Central memory CD8-positive, alpha-beta T cell (primary cell): ENCODE measurements at regions not wholly inside any gene's neighbourhood (a gene's known extent, or its start where the extent isn't known, plus 50 kb on each side); places are given as distances from the start of the nearest gene placed in this dataset.
A peak's percentile ranks its signal among the peaks of the same experiment; 100 is the strongest.

ENCODE experiments used
- ATAC-seq: fragments of 150-1000 bp; cut with Tn5 transposase; replicated peaks from 2 replicates; pipeline ENCODE4 v1.10.0; 2022; ENCODE audit warnings: mild to moderate bottlenecking, moderate FRiP score, moderate number of reproducible peaks; ENCODE audit not compliant: poor library complexity, severe bottlenecking; ENCODE audit errors: extremely low read depth
- DNase-seq, 2 donors: peaks; one replicate each; pipeline ENCODE4 v3.0.0; 2021; ENCODE audit warnings: low spot score in 2 of 2
- H3K27ac Mint-ChIP-seq: one replicate; pipeline ENCODE4 v1.8.0; 2022; ENCODE audit warnings: low read depth, mild to moderate bottlenecking, moderate library complexity, mixed read lengths
- H3K27me3 Mint-ChIP-seq: one replicate; pipeline ENCODE4 v1.8.0; 2022; ENCODE audit warnings: mixed read lengths
- H3K36me3 Mint-ChIP-seq: one replicate; pipeline ENCODE4 v1.8.0; 2022; ENCODE audit warnings: mild to moderate bottlenecking, moderate library complexity, mixed read lengths; ENCODE audit not compliant: insufficient read depth
- H3K4me1 Mint-ChIP-seq: one replicate; pipeline ENCODE4 v1.8.0; 2022; ENCODE audit warnings: mixed read lengths
- H3K4me3 Mint-ChIP-seq: one replicate; pipeline ENCODE4 v1.8.0; 2022; ENCODE audit warnings: mild to moderate bottlenecking, moderate library complexity, mixed read lengths
- H3K9me3 Mint-ChIP-seq: one replicate; pipeline ENCODE4 v1.8.0; 2022; ENCODE audit warnings: mixed read lengths

- H3K4me1 Mint-ChIP-seq = no peaks in the 10 kb centered on the region
- ATAC-seq = no peak
- H3K9me3 Mint-ChIP-seq = peaks cover 4% of the 10 kb centered on the region
- no peaks in the 10 kb centered on the region for H3K27me3 Mint-ChIP-seq
- H3K4me3 Mint-ChIP-seq = no peak overlapping the region
- no peaks in the 10 kb centered on the region for H3K36me3 Mint-ChIP-seq
- no peak overlapping the region for H3K27ac Mint-ChIP-seq
- DNase-seq = no peak
Measured at GRCh38 chr1:232407120-232407519, 222.8 kb downstream of the SIPA1L2 start.

GRCh38 chr1:232405781-232406180 lies 224.2 kb downstream of the SIPA1L2 start:
- no peak for ATAC-seq
- Mint-ChIP-seq H3K27me3 (no peaks in the 10 kb centered on the region), H3K4me3 (no peak overlapping the region), H3K9me3 (peaks cover 4% of the 10 kb centered on the region), H3K27ac (no peak overlapping the region), H3K4me1 (no peaks in the 10 kb centered on the region), H3K36me3 (no peaks in the 10 kb centered on the region)
- DNase-seq = no peak

DNA sequence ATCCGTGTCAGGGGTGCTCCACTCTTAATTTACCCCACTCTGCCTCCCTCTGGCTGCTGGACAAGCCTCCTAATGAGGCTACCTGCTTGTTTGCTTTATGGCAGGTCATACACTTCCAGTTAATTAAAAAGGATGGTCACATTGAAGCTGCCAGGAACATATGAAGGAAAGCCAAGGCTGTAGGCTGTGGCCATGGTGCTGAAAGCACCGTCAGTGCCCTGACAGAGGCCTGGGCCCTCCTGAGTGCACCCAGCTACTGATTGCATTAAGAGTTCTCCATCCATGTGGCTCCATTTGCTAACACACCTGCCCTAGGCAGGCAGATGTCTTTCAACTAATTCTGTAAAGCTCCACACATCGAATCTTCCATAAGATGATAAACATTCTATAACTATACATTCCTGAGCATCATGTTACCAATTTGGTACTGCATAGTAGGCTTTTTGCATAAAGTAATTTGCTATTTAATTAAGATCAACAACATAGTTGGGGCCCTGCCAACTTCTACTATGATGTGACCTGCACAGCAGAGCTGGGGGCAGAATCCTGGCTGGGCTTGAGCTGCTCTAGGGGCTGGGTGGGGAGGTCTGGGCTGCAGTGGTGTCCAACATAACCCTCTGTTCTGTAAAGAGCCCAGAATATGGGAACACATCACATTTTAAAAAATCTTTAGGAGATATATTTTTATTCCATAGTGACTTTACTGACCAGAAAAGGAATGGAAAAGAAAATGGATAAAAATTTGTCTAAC lies 224.8 kb downstream of the SIPA1L2 start:
- Mint-ChIP-seq H3K4me3 (no peak overlapping the region), H3K4me1 (no peaks in the 10 kb centered on the region), H3K9me3 (peaks cover 4% of the 10 kb centered on the region), H3K27ac (no peak overlapping the region), H3K27me3 (no peaks in the 10 kb centered on the region), H3K36me3 (peaks cover 2% of the 10 kb centered on the region)
- DNase-seq (no peak), ATAC-seq (no peak)

DNA sequence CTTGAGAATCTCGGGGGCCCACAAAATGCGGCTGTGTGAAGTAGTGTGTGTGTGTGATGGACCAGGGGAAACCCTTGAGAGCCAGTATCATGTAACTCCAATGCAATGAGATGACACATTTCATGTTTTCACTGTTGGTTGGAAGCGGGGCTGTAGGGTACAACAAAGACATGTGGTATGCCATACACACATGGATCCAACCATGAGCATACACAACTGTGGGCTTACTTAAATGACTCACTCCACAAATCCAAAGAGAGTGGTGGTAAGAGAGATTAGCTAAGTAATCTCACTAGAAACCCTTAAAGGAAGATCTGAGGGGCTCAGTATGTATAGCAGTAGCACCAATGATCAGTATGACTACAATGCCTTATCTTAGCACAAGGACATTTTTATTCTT lies 225.7 kb downstream of the SIPA1L2 start:
- no peak overlapping the region for H3K27ac Mint-ChIP-seq
- H3K9me3 Mint-ChIP-seq = no peaks in the 10 kb centered on the region
- no peak for DNase-seq
- no peak for ATAC-seq
- H3K36me3 Mint-ChIP-seq = peaks cover 3% of the 10 kb centered on the region
- H3K27me3 Mint-ChIP-seq = no peaks in the 10 kb centered on the region
- no peak overlapping the region for H3K4me3 Mint-ChIP-seq
- no peaks in the 10 kb centered on the region for H3K4me1 Mint-ChIP-seq

GRCh38 chr1:232403017-232403714 lies 226.8 kb downstream of the SIPA1L2 start:
- Mint-ChIP-seq H3K27me3 (no peaks in the 10 kb centered on the region), H3K4me3 (no peak overlapping the region), H3K4me1 (peaks cover 8% of the 10 kb centered on the region), H3K36me3 (peaks cover 5% of the 10 kb centered on the region), H3K9me3 (no peaks in the 10 kb centered on the region), H3K27ac (no peak overlapping the region)
- ATAC-seq (no peak), DNase-seq (no peak)

DNA sequence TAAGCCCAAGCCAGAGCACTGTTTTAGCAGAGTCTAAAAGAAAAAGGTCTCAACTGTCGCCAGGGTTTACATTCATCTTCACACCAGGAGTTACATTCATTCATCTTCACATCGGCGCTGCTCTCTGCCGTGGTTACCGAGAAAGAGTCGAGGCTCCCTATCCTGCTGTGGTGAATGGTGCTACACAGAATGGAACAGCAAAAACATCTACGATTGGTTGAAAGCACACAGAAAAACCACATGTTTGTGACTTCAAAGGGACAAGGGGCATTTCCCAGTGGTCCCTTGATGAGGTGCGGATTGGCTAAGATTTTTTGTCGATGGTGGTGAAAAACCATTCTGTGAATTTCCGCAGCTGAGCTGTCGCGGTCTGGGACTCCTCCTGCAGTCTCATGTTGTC lies 231.1 kb downstream of the SIPA1L2 start:
- Mint-ChIP-seq H3K4me3 (peak overlapping the region; percentile 40), H3K4me1 (peaks cover 14% of the 10 kb centered on the region), H3K9me3 (no peaks in the 10 kb centered on the region), H3K27me3 (no peaks in the 10 kb centered on the region), H3K27ac (no peak overlapping the region), H3K36me3 (peaks cover 5% of the 10 kb centered on the region)
- ATAC-seq (peak; percentile 81), DNase-seq (no peak)

- Mint-ChIP-seq H3K27ac (no peak overlapping the region), H3K27me3 (no peaks in the 10 kb centered on the region), H3K36me3 (peaks cover 1% of the 10 kb centered on the region), H3K4me1 (peaks cover 10% of the 10 kb centered on the region), H3K9me3 (no peaks in the 10 kb centered on the region), H3K4me3 (no peak overlapping the region)
- DNase-seq = no peak
- ATAC-seq = no peak
Measured at GRCh38 chr1:232393444-232394146, 236.3 kb downstream of the SIPA1L2 start.

DNA sequence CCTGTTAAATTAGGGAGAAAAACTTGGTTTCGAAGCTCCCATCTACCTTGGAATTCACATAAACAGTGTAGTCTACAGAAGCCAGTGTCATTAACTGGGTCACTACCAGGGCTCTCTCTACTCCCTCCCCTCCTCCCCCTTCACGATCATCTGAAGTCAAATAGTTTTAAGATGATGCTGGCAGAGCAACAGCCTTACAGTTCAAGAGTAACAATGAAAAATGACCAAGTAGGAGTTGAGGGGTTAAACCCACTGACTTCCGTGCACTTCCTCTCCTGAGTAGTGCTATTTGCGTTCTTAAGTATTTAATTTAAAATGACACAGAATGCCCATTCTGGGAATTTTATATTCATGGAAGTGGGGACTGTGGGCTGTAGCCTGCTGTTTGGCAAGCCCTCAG lies 236.9 kb downstream of the SIPA1L2 start:
- no peaks in the 10 kb centered on the region for H3K27me3 Mint-ChIP-seq
- peaks cover 7% of the 10 kb centered on the region for H3K4me1 Mint-ChIP-seq
- no peak for ATAC-seq
- H3K36me3 Mint-ChIP-seq = no peaks in the 10 kb centered on the region
- H3K9me3 Mint-ChIP-seq = no peaks in the 10 kb centered on the region
- no peak overlapping the region for H3K4me3 Mint-ChIP-seq
- no peak for DNase-seq
- H3K27ac Mint-ChIP-seq = no peak overlapping the region

GRCh38 chr1:232390590-232390989 lies 239.3 kb downstream of the SIPA1L2 start:
- Mint-ChIP-seq H3K4me3 (no peak overlapping the region), H3K36me3 (no peaks in the 10 kb centered on the region), H3K9me3 (no peaks in the 10 kb centered on the region), H3K4me1 (peaks cover 7% of the 10 kb centered on the region), H3K27ac (no peak overlapping the region), H3K27me3 (no peaks in the 10 kb centered on the region)
- ATAC-seq (no peak), DNase-seq (no peak)

DNA sequence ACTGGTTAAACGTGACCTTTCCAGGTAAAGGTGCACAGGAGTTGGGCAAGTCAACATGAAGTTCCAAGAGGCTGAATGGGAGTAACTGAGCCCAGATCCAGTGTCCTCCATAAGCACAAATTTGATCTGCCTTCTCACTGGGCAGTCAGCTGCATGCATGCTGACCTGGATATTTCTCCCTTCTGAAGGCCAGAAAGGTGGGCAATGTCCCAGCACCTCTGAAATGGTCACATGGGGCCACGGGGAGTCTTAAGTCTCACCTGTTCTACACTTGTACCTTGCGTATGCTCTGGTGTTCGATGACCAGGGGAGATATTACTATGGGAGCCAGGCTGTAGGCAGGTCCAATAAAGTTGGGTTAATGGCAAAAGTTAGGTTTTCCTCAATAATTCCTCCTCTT lies 240.2 kb downstream of the SIPA1L2 start:
- H3K4me1 Mint-ChIP-seq = peaks cover 7% of the 10 kb centered on the region
- no peak overlapping the region for H3K27ac Mint-ChIP-seq
- no peak for ATAC-seq
- no peak for DNase-seq
- H3K4me3 Mint-ChIP-seq = no peak overlapping the region
- H3K9me3 Mint-ChIP-seq = no peaks in the 10 kb centered on the region
- no peaks in the 10 kb centered on the region for H3K36me3 Mint-ChIP-seq
- peaks cover 8% of the 10 kb centered on the region for H3K27me3 Mint-ChIP-seq

- H3K27ac Mint-ChIP-seq = no peak overlapping the region
- no peak overlapping the region for H3K4me3 Mint-ChIP-seq
- no peaks in the 10 kb centered on the region for H3K4me1 Mint-ChIP-seq
- no peak for ATAC-seq
- H3K9me3 Mint-ChIP-seq = no peaks in the 10 kb centered on the region
- H3K36me3 Mint-ChIP-seq = no peaks in the 10 kb centered on the region
- no peak for DNase-seq
- H3K27me3 Mint-ChIP-seq = peaks cover 22% of the 10 kb centered on the region
Measured at GRCh38 chr1:232388363-232388762, 241.6 kb downstream of the SIPA1L2 start.

- Mint-ChIP-seq H3K27ac (no peak overlapping the region), H3K9me3 (no peaks in the 10 kb centered on the region), H3K4me3 (no peak overlapping the region), H3K27me3 (peaks cover 30% of the 10 kb centered on the region), H3K4me1 (no peaks in the 10 kb centered on the region), H3K36me3 (no peaks in the 10 kb centered on the region)
- ATAC-seq (no peak), DNase-seq (no peak)
Measured at GRCh38 chr1:232386721-232387510, 243.0 kb downstream of the SIPA1L2 start.
